GM18870 (cell line): ENCODE measurements at regions not wholly inside any gene's neighbourhood (a gene's known extent, or its start where the extent isn't known, plus 50 kb on each side); places are given as distances from the start of the nearest gene placed in this dataset.

ENCODE experiments used
- ATAC-seq: cut with Tn5 transposase; IDR thresholded peaks from one replicate; pipeline ENCODE4 v1.9.1; 2021; ENCODE audit warnings: moderate library complexity; ENCODE audit not compliant: unreplicated experiment

DNA sequence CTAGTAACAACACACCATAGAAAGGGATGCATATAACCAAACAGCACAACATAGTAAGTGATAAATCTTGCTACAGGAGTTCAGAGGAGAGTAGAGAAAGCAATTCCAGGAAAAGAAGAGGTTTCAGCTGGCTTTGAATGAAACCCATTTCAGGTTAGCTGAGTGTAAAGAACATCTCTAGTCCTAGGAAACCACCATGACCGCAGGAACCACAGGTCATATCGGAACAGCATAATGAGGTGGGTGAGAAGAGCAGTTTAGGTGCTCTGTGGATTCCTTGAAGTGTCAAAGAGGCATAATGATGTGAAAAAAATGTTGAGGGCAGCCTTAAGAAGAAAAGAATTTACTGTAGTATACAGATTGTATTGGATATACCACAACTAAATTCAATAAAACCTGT is 507.5 kb downstream of the MTRR start:
- ATAC-seq = no peak

DNA sequence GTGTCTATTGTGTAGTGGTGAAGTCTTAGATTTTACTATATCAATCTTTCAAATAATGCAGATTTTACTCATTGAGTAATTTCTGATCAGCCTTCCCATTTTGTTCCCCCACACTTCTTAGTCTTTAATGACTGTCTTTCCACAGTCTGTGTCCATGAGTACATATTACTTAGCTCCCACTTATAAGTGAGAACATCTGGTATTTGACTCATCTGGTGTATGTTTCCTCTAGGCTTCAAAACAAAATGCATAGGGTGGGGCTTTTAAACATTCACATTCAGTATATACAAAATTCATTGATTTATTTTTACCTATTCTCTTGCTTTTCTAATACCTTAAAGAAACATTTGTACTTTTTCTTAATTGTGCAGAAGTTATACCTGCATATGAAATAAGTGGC is 513.0 kb downstream of the MTRR start:
- no peak for ATAC-seq

- ATAC-seq = no peak
Measured at GRCh38 chr5:8382456-8382855, 513.5 kb downstream of the MTRR start.

GRCh38 chr5:8383616-8384015 is 514.7 kb downstream of the MTRR start:
- no peak for ATAC-seq

DNA sequence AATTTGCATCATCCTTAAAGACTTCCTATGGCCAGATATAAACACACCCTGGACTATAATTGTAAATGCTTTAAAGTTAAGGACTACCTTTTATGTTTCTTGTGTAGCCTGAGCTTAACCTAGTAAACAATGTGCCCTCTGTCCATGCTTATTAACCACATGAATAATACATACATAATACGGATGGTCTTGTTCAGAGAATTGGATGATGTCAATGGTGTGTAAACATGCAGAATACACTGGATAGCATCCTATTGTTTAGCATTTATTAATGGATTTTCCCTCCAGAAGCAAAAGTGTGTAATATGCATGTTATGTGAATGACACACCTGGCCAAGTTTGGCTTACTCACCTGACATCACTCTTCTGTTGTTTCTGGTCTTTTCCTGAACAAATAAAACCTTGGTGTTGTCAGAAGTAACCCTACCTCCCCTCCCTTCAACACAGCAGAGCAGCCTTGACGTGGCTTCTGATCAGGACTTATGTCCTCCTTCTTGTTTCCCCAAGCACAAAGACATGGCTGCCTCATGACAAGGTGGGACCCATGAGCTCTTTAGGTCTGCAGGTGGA is 517.9 kb downstream of the MTRR start:
- ATAC-seq = no peak

- ATAC-seq = no peak
Measured at GRCh38 chr5:8391911-8392310, 523.0 kb downstream of the MTRR start.

DNA sequence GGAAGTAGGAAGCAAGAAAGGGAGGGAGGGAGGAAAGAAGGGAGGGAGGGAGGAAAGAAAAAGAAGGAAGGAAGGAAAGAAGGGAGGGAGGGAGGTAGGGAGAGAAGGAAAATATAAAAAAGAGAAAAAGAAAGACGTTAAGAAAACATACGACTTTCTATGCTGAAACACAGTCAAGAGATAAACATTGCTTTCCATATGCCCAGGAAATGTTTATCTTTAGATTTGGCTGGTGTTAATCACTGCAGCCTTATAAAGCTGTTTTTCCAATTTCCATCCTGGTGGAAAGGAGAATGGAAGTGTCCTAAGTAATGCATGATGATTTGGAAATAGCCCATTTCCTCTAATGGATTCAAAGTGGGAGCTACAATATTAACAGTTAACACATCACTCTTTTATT is 524.3 kb downstream of the MTRR start:
- no peak for ATAC-seq

GRCh38 chr5:8394965-8395364 is 526.0 kb downstream of the MTRR start:
- no peak for ATAC-seq

- ATAC-seq = no peak
Measured at GRCh38 chr5:8396246-8396645, 527.3 kb downstream of the MTRR start.

DNA sequence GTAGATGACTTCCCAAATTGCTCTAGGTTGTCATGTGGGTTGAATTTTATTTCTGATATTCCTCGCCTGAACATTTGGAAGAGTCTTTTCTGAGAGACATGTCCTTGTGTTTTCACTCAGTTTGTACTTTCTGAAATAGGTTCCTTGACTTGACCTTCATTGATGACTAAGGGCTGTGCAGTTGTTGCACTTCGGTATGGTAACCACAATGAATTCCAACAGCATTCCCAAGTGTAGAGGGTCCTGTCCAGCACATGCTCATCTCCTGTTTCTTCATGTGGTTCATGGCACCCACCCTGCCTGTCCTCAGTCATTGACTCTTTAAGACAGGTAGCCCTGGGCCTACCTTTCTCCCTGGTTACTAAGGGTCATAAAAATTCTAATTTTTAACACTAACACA is 527.8 kb downstream of the MTRR start:
- no peak for ATAC-seq

- ATAC-seq = no peak
Measured at GRCh38 chr5:8399471-8399870, 530.5 kb downstream of the MTRR start.

- ATAC-seq = no peak
Measured at GRCh38 chr5:8408258-8408657, 539.3 kb downstream of the MTRR start.

DNA sequence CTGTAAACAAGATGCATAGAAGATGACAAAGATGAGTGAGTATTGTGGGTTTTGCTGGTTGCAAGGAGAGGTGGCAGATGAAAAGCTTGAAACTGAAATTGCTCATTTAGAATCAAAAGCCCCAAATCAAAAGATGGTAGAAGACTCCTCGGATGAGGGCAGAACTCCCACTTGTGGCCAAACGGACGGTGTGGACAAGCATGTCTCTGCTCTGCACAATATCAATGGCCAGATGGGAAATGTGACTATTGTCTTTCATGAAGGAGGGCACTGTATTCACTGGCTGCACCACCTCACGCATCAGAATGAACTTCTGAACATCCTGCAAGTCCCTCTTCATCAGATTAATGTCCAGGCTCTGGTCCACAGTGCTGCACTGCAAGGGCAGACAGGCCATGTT is 541.7 kb downstream of the MTRR start:
- ATAC-seq = no peak

GRCh38 chr5:8413975-8414374 is 545.0 kb downstream of the MTRR start:
- ATAC-seq = no peak

DNA sequence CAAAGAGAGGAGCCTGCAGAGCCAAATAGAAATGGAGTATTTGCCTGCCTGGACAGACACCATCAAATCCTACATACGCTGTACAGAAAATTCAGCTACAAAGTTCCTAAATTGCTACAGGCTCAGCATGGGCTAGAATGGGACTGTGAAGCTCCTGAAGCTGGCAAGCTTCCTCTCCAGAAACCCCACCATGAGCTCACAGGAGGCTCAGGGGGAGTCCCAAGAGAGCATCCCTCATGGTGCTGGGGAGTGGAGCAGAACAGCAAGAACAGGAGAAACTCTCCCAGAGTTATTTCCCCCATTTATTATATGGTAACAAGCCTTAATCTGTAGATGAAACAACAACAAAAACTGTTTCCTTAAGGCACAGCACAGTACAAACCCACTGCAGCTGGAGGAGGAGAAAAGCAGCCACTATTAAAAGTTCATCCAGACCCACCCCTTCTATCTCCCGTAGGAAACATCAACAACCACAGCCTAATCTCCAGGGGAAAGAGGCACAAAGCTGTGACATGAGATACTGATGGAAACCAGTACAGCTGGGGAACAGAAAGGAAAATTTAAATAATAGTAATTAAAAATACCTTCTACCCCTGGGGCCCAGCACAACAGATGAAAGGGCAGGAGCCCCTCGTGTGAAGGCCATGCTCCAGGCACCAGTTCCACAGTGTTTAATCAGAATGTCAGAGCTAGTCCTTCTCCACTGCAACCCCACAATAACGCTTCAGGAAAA is 548.5 kb downstream of the MTRR start:
- no peak for ATAC-seq

DNA sequence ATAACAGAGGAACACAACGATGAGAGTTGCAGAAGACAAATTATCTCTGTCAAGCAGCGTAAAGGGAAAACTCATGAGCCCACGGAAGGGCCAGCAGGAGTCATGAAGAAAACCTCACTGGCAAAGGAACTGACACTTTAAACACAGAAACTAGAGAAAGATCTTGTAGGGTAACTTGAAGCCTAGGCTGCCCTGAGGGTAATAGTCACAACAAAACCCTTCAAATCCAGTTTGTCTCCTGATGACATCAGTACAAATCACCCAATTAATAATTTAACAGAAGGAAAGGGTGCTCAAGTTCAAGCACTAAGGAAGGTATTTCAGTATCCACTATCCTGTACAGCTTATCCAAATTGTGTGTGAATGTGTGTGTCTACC is 549.1 kb downstream of the MTRR start:
- ATAC-seq = no peak

DNA sequence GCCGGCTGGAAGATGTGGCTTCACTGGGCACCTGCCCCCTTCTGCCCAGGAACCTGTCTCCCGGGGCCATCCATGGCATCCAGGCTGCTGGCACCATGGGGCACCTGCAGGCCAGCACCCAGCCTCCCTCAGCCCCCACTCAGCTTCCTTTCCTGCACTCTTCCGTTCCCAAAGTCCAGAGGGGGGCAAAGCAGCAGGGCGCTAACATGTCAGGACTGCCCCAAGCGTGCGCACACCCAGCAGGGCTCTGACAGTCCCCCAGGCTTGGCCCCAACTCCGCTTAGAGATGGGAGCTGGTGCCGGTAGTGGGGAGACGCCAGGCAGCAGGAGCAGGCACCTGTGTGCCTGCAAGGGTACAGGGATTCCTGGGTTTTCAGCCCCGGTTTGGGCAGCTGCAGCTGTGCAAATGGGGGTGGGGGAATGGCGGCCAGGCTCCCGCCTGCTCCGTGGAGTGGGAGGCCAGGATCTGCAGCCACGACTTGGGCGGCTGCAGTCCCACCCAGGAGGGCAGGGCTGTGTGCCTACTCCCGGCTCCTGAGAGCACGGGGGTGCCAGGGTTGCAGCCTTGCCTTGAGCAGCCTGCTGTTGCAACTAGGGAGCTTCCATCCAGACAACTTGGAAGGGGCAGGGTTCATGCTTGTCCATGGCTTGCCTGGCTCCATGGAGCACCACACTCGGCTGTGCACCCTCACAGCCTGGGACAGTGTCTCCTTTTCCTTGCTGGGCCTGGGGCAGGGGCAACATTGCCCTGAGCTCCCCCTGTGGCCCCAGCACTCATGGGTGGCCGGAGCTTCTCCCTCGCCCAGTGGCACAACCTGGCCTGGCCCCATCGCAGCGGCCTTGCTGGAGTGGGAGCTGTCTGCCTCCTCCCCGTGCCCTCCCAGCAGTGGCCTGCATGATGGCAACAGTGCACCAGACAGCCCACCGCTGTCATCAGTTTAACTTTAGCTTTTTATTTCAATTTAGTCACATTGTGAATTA is 561.1 kb downstream of the MTRR start:
- no peak for ATAC-seq

GRCh38 chr5:8434501-8434900 is 565.6 kb downstream of the MTRR start:
- ATAC-seq = no peak

GRCh38 chr5:8436924-8437323 is 568.0 kb downstream of the MTRR start:
- no peak for ATAC-seq

GRCh38 chr5:8445139-8445538 is 576.2 kb downstream of the MTRR start:
- ATAC-seq = no peak

DNA sequence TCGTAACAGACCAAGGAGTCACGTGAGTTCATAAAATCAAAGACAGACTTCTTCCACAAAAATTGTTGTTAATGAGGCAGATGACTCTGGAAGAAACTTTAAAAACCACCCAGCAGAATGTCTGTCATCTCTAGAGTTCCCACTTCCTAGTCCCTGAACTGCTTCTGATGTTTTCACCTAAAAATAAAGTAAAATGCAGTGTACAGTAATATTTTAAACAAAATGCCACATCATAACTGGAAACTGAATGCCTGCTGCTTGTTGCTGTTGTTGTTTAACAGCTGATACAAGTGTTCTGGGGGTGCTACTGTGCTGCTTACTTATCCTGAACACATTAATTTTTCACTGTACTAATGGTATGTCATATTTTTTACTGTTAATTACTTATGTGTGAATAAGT is 577.2 kb downstream of the MTRR start:
- peak; percentile 85 for ATAC-seq

DNA sequence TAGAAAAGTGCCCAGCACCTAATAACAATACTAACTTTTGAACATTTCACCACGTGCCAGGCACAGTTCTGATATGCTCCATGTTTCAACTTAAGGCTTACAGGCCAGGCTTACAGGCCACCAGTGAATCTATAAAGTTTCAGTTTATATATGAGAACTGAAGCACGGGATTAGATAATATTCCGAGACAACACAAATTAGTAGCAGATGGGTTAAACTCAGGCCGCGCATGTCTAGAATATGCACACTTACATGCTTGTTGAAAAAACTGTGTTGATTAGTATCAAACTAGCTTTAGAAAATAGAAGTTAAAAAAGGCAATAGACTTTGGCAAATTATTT is 587.9 kb downstream of the MTRR start:
- ATAC-seq = no peak
